Neuronal stem cell (in vitro differentiated cells): ENCODE measurements at regions not wholly inside any gene's neighbourhood (a gene's known extent, or its start where the extent isn't known, plus 50 kb on each side); places are given as distances from the start of the nearest gene placed in this dataset.

Experiments used
- DNase-seq: peaks from one replicate; pipeline ENCODE4 v3.0.0-alpha.2; 2013; ENCODE audit warnings: low spot score
- H2AFZ ChIP-seq: one replicate; pipeline ENCODE4 v1.6.1; 2013; ENCODE audit warnings: mild to moderate bottlenecking, low read length, inconsistent platforms
- H2AK5ac ChIP-seq: 2 replicates; pipeline ENCODE4 v1.6.1; 2013; ENCODE audit warnings: low read depth, mild to moderate bottlenecking, inconsistent platforms, low read length, moderate library complexity, mixed read lengths
- H2BK120ac ChIP-seq: 2 replicates; pipeline ENCODE4 v1.6.1; 2013; ENCODE audit warnings: low read depth, mild to moderate bottlenecking, inconsistent platforms, low read length, moderate library complexity, mixed read lengths
- H2BK12ac ChIP-seq: one replicate; pipeline ENCODE4 v1.6.1; 2013; ENCODE audit warnings: low read length, inconsistent platforms
- H2BK15ac ChIP-seq: 2 replicates; pipeline ENCODE4 v1.6.1; 2013; ENCODE audit warnings: mild to moderate bottlenecking, low read length, inconsistent platforms, mixed read lengths
- H2BK5ac ChIP-seq: one replicate; pipeline ENCODE4 v1.6.1; 2013; ENCODE audit warnings: inconsistent platforms, mild to moderate bottlenecking, low read length, moderate library complexity
- H3K14ac ChIP-seq: one replicate; pipeline ENCODE4 v1.6.1; 2013; ENCODE audit warnings: low read length, inconsistent platforms
- H3K18ac ChIP-seq: 2 replicates; pipeline ENCODE4 v1.6.1; 2013; ENCODE audit warnings: low read length, inconsistent platforms
- H3K23ac ChIP-seq: 2 replicates; pipeline ENCODE4 v1.6.1; 2013; ENCODE audit warnings: low read depth, mild to moderate bottlenecking, mixed read lengths, low read length, inconsistent platforms; ENCODE audit not compliant: poor library complexity
- H3K27ac ChIP-seq: replicated peaks from 3 replicates; pipeline ENCODE4 v1.5.1; 2013; ENCODE audit warnings: low read length, inconsistent platforms
- H3K27me3 ChIP-seq, 3 experiments: 2 replicates each; pipeline ENCODE4 v1.6.1; 2013; ENCODE audit warnings: low read length in 3 of 3, mild to moderate bottlenecking in 2 of 3, inconsistent platforms in 1 of 3, low read depth in 1 of 3, mixed read lengths in 1 of 3, moderate library complexity in 1 of 3; ENCODE audit not compliant: control insufficient read depth in 3 of 3, insufficient read depth in 3 of 3
- H3K36me3 ChIP-seq, 2 donors: replicated peaks in 1 of 2; 2 replicates each; pipeline ENCODE4 v1.6.1; 2013; ENCODE audit warnings: low read length in 2 of 2; ENCODE audit not compliant: control insufficient read depth in 2 of 2, insufficient read depth in 2 of 2
- H3K4ac ChIP-seq: 2 replicates; pipeline ENCODE4 v1.6.1; 2013; ENCODE audit warnings: inconsistent platforms, mild to moderate bottlenecking, low read length, moderate library complexity
- H3K4me1 ChIP-seq, 2 donors: 1 replicate in 1 of 2; 2 replicates in 1 of 2; pipeline ENCODE4 v1.6.1; 2013; ENCODE audit warnings: low read length in 2 of 2, low read depth in 1 of 2; ENCODE audit not compliant: control insufficient read depth in 2 of 2, insufficient read depth in 1 of 2
- H3K4me2 ChIP-seq: one replicate; pipeline ENCODE4 v1.6.1; 2013; ENCODE audit warnings: mild to moderate bottlenecking, low read length, inconsistent platforms; ENCODE audit not compliant: insufficient read depth, poor library complexity, severe bottlenecking
- H3K4me3 ChIP-seq, 2 donors: 2 replicates each; pipeline ENCODE4 v1.5.1; 2013; ENCODE audit warnings: low read length in 2 of 2, mild to moderate bottlenecking in 2 of 2, inconsistent platforms in 1 of 2, moderate library complexity in 1 of 2
- H3K79me1 ChIP-seq: one replicate; pipeline ENCODE4 v1.6.1; 2013; ENCODE audit warnings: low read depth, mild to moderate bottlenecking, inconsistent platforms, low read length, moderate library complexity
- H3K9ac ChIP-seq: one replicate; pipeline ENCODE4 v1.6.1; 2013; ENCODE audit warnings: mild to moderate bottlenecking, low read depth, low read length, inconsistent platforms; ENCODE audit not compliant: poor library complexity
- H3K9me3 ChIP-seq, 2 donors: replicated peaks in 1 of 2; 2 replicates each; pipeline versions ENCODE3 to v1.6.1; 2013; ENCODE audit warnings: low read length in 2 of 2, mild to moderate bottlenecking in 2 of 2, inconsistent platforms in 1 of 2, low read depth in 1 of 2, mixed read lengths in 1 of 2, moderate library complexity in 1 of 2; ENCODE audit not compliant: control insufficient read depth in 2 of 2, insufficient read depth in 1 of 2
- H4K8ac ChIP-seq: one replicate; pipeline ENCODE4 v1.6.1; 2013; ENCODE audit warnings: low read depth, mild to moderate bottlenecking, inconsistent platforms, low read length, moderate library complexity
- H4K91ac ChIP-seq: one replicate; pipeline ENCODE4 v1.6.1; 2013; ENCODE audit warnings: low read length, low read depth, mild to moderate bottlenecking, inconsistent platforms; ENCODE audit not compliant: poor library complexity
- WGBS, 2 donors: extraction: QIAGEN DNeasy Blood & Tissue Kit; methylation state at CpG; one replicate each; pipeline ENCODE4 v1.1.7; 2013; ENCODE audit warnings: missing lambda C conversion rate in 2 of 2, mixed read lengths in 1 of 2; ENCODE audit not compliant: insufficient read length in 2 of 2, insufficient replicate concordance in 1 of 2; ENCODE audit errors: extremely low coverage in 2 of 2; 5-methylcytosine and 5-hydroxymethylcytosine counted together

- WGBS, 2 donors: no CpG with 5 or more reads among the region's 2 CpGs
- no peak overlapping the region for H2BK12ac ChIP-seq
These were observed 531.0 kb downstream of the CCER1 start for GRCh38 chr12:90423965-90424364.

DNA sequence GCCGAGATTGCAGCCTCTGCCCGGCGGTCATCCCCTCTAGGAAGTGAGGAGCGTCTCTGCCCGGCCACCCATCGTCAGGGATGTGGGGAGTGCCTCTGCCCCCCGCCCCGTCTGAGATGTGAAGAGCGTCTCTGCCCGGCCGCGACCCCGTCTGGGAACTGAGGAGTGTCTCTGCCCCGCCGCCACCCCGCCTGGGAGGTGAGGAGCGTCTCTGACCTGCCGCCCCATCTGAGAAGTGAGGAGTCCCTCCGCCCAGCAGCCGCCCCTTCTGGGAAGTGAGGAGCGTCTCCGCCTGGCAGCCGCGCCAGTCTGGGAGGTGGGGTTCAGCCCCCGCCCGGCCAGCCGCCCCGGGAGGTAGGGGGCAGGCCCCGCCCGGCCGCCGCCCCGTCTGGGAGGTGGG is 544.0 kb downstream of the CCER1 start:
- no peak for DNase-seq
- H2BK12ac ChIP-seq: no peak overlapping the region
- no CpG with 5 or more reads among the region's 33 CpGs for WGBS, 2 donors

More at GRCh38 chr12:90423965-90424364, 531.0 kb downstream of the CCER1 start:
- no peak overlapping the region for H3K27ac ChIP-seq
- no peak overlapping the region for H2AFZ ChIP-seq
- H3K36me3 ChIP-seq: no peaks in the 10 kb centered on the region
- no peak overlapping the region for H3K4me2 ChIP-seq
- no peak overlapping the region for H2BK5ac ChIP-seq
- H3K4ac ChIP-seq: no peak overlapping the region
- H3K9ac ChIP-seq: no peak overlapping the region
- H3K23ac ChIP-seq: no peak overlapping the region
- no peak overlapping the region for H2BK120ac ChIP-seq
- no peak overlapping the region for H4K91ac ChIP-seq
- H3K4me3 ChIP-seq: no peak overlapping the region
- no peak overlapping the region for H4K8ac ChIP-seq
- no peak for DNase-seq
- no peak overlapping the region for H3K14ac ChIP-seq
- H3K9me3 ChIP-seq: no peaks in the 10 kb centered on the region
- H3K27me3 ChIP-seq: no peaks in the 10 kb centered on the region
- H3K4me1 ChIP-seq: peaks cover 0 to 2% of the 10 kb centered on the region in 2 donors
- no peak overlapping the region for H2AK5ac ChIP-seq
- no peaks in the 10 kb centered on the region for H3K79me1 ChIP-seq
- H3K18ac ChIP-seq: no peak overlapping the region
- H2BK15ac ChIP-seq: no peak overlapping the region

GRCh38 chr12:90407841-90408240 is 547.1 kb downstream of the CCER1 start:
- Histone ChIP-seq H2AFZ (no peak overlapping the region), H2BK5ac (no peak overlapping the region), H3K79me1 (no peaks in the 10 kb centered on the region), H2BK12ac (no peak overlapping the region), H3K9ac (no peak overlapping the region), H3K18ac (no peak overlapping the region), H3K4me3 (no peak overlapping the region), H3K27me3 (no peaks in the 10 kb centered on the region), H3K23ac (no peak overlapping the region), H2BK120ac (no peak overlapping the region), H4K91ac (no peak overlapping the region), H3K4me1 (no peaks in the 10 kb centered on the region), H3K27ac (no peak overlapping the region), H2BK15ac (no peak overlapping the region), H3K4me2 (no peak overlapping the region), H3K36me3 (no peaks in the 10 kb centered on the region), H3K14ac (no peak overlapping the region), H3K4ac (no peak overlapping the region), H3K9me3 (no peaks in the 10 kb centered on the region), H2AK5ac (no peak overlapping the region), H4K8ac (no peak overlapping the region)
- DNase-seq: no peak
- no CpG with 5 or more reads among the region's 2 CpGs for WGBS, 2 donors

More for the DNA sequence above, 544.0 kb downstream of the CCER1 start:
- no peaks in the 10 kb centered on the region for H3K9me3 ChIP-seq
- H4K91ac ChIP-seq: no peak overlapping the region
- H3K79me1 ChIP-seq: no peaks in the 10 kb centered on the region
- no peak overlapping the region for H3K4me3 ChIP-seq
- no peak overlapping the region for H3K27ac ChIP-seq
- no peaks in the 10 kb centered on the region for H3K36me3 ChIP-seq
- H3K9ac ChIP-seq: no peak overlapping the region
- H3K4me1 ChIP-seq: no peaks in the 10 kb centered on the region
- no peak overlapping the region for H3K4me2 ChIP-seq
- no peak overlapping the region for H2AK5ac ChIP-seq
- H3K23ac ChIP-seq: no peak overlapping the region
- no peak overlapping the region for H2BK5ac ChIP-seq
- H2BK15ac ChIP-seq: no peak overlapping the region
- no peak overlapping the region for H3K18ac ChIP-seq
- H3K27me3 ChIP-seq: no peaks in the 10 kb centered on the region
- no peak overlapping the region for H4K8ac ChIP-seq
- H3K4ac ChIP-seq: no peak overlapping the region
- no peak overlapping the region for H2AFZ ChIP-seq
- no peak overlapping the region for H3K14ac ChIP-seq
- no peak overlapping the region for H2BK120ac ChIP-seq

- Histone ChIP-seq H3K9ac (no peak overlapping the region), H3K27ac (no peak overlapping the region), H4K8ac (no peak overlapping the region), H2AK5ac (no peak overlapping the region), H3K14ac (no peak overlapping the region), H3K23ac (no peak overlapping the region), H2BK120ac (no peak overlapping the region), H3K4ac (no peak overlapping the region), H3K4me1 (no peaks in the 10 kb centered on the region), H2BK15ac (no peak overlapping the region), H3K18ac (no peak overlapping the region), H2BK12ac (no peak overlapping the region), H2AFZ (no peak overlapping the region), H3K9me3 (no peaks in the 10 kb centered on the region), H4K91ac (no peak overlapping the region), H3K36me3 (no peaks in the 10 kb centered on the region), H3K4me3 (no peak overlapping the region), H3K27me3 (no peaks in the 10 kb centered on the region), H3K4me2 (no peak overlapping the region), H2BK5ac (no peak overlapping the region), H3K79me1 (no peaks in the 10 kb centered on the region)
- DNase-seq: no peak
These were observed 550.9 kb downstream of the CCER1 start for GRCh38 chr12:90404071-90404470.
